ENCODE measurements at regions not wholly inside any gene's neighbourhood (a gene's known extent, or its start where the extent isn't known, plus 50 kb on each side); places are given as distances from the start of the nearest gene placed in this dataset.
"Not testable (repeated sequence)": the region's sequence is repeated elsewhere in the genome, so short reads cannot be mapped to it uniquely, and the experiment has no call there.

GRCh38 chr15:94864600-94864999 is 633.2 kb downstream of the MCTP2 start (continued):
- TF ChIP-seq, protein P1, sequence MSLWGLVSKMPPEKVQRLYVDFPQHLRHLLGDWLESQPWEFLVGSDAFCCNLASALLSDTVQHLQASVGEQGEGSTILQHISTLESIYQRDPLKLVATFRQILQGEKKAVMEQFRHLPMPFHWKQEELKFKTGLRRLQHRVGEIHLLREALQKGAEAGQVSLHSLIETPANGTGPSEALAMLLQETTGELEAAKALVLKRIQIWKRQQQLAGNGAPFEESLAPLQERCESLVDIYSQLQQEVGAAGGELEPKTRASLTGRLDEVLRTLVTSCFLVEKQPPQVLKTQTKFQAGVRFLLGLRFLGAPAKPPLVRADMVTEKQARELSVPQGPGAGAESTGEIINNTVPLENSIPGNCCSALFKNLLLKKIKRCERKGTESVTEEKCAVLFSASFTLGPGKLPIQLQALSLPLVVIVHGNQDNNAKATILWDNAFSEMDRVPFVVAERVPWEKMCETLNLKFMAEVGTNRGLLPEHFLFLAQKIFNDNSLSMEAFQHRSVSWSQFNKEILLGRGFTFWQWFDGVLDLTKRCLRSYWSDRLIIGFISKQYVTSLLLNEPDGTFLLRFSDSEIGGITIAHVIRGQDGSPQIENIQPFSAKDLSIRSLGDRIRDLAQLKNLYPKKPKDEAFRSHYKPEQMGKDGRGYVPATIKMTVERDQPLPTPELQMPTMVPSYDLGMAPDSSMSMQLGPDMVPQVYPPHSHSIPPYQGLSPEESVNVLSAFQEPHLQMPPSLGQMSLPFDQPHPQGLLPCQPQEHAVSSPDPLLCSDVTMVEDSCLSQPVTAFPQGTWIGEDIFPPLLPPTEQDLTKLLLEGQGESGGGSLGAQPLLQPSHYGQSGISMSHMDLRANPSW (CRISPR knock-in tag; conservative IDR thresholded peaks at IDR 0.05; ENCODE audit: low read depth) = no peak
- no peak for TF ChIP-seq RORB (CRISPR knock-in tag; IDR thresholded peaks at IDR 0.05)
- no peak for TF ChIP-seq ETV6 (CRISPR knock-in tag; IDR thresholded peaks at IDR 0.05)
- TF ChIP-seq ZBTB21 (CRISPR knock-in tag; IDR thresholded peaks at IDR 0.05; ENCODE audit: borderline replicate concordance) = no peak

DNA sequence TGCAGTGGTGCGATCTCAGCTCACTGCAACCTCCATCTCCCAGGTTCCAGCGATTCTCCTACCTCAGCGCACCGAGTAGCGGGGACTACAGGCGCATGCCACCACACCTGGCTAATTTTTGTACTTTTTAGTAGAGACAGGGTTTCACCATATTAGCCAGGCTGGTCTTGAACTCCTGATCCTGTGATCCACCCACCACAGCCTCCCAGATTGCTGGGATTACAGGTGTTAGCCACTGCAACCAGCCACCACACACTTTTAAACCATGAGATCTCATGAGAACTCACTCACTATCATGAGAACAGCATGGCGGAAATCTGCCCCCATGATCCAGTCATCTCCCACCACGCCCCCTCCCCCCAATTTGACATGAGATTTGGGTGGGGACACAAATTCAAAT is 636.9 kb downstream of the MCTP2 start:
- H3K27ac Mint-ChIP-seq, CTCF ChIA-PET: not testable (repeated sequence)

GRCh38 chr15:94875550-94875949 is 644.2 kb downstream of the MCTP2 start:
- peaks cover 21% of the 10 kb centered on the region for H3K36me3 Mint-ChIP-seq
- ChIA-PET CTCF (no interaction called here), POLR2A (no interaction called here)
- no peak for ATAC-seq
- H3K27me3 Mint-ChIP-seq (ENCODE audit: low read depth) = no peaks in the 10 kb centered on the region
- no peak overlapping the region for H3K27ac Mint-ChIP-seq
- no peaks in the 10 kb centered on the region for H3K4me1 Mint-ChIP-seq
- peaks cover 37% of the 10 kb centered on the region for H3K9me3 Mint-ChIP-seq
- TF ChIP-seq, protein P2, sequence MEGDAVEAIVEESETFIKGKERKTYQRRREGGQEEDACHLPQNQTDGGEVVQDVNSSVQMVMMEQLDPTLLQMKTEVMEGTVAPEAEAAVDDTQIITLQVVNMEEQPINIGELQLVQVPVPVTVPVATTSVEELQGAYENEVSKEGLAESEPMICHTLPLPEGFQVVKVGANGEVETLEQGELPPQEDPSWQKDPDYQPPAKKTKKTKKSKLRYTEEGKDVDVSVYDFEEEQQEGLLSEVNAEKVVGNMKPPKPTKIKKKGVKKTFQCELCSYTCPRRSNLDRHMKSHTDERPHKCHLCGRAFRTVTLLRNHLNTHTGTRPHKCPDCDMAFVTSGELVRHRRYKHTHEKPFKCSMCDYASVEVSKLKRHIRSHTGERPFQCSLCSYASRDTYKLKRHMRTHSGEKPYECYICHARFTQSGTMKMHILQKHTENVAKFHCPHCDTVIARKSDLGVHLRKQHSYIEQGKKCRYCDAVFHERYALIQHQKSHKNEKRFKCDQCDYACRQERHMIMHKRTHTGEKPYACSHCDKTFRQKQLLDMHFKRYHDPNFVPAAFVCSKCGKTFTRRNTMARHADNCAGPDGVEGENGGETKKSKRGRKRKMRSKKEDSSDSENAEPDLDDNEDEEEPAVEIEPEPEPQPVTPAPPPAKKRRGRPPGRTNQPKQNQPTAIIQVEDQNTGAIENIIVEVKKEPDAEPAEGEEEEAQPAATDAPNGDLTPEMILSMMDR (IDR thresholded peaks at IDR 0.05) = no peak
- TF ChIP-seq AFF4 (CRISPR knock-in tag; IDR thresholded peaks at IDR 0.05; ENCODE audit: borderline replicate concordance) = no peak
- TF ChIP-seq, protein P3, sequence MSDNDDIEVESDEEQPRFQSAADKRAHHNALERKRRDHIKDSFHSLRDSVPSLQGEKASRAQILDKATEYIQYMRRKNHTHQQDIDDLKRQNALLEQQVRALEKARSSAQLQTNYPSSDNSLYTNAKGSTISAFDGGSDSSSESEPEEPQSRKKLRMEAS (CRISPR knock-in tag; IDR thresholded peaks at IDR 0.05) = no peak
- TF ChIP-seq ZNF219 (CRISPR knock-in tag; IDR thresholded peaks at IDR 0.05; ENCODE audit: borderline replicate concordance) = no peak
- TF ChIP-seq ZBTB21 (CRISPR knock-in tag; IDR thresholded peaks at IDR 0.05; ENCODE audit: borderline replicate concordance) = no peak
- no peak for TF ChIP-seq ELF4 (CRISPR knock-in tag; IDR thresholded peaks at IDR 0.05; ENCODE audit: low read depth)
- TF ChIP-seq ATF6 (CRISPR knock-in tag; IDR thresholded peaks at IDR 0.05) = no peak
- no peak for TF ChIP-seq GRHL2 (CRISPR knock-in tag; IDR thresholded peaks at IDR 0.05; ENCODE audit: insufficient replicate concordance, severe bottlenecking)
- DNase-seq (ENCODE audit: low spot score) = no peak
- H3K4me3 Mint-ChIP-seq = no peak overlapping the region

More for the DNA sequence above, 636.9 kb downstream of the MCTP2 start:
- ATAC-seq; POLR2A ChIA-PET; H3K36me3 Mint-ChIP-seq; H3K4me1 Mint-ChIP-seq; H3K4me3 Mint-ChIP-seq; DNase-seq (ENCODE audit: low spot score); H3K27me3 Mint-ChIP-seq (ENCODE audit: low read depth): not testable (repeated sequence)
- H3K9me3 Mint-ChIP-seq = peaks cover 30% of the 10 kb centered on the region
